Transverse colon (tissue), 4 donors: ENCODE measurements at regions not wholly inside any gene's neighbourhood (a gene's known extent, or its start where the extent isn't known, plus 50 kb on each side); places are given as distances from the start of the nearest gene placed in this dataset.

ENCODE experiments used
- CTCF ChIP-seq, 5 experiments: fragments of 200-600 bp in 3 of 5; fragments of 450-650 bp in 2 of 5; sonication (generic) in 3 of 5; IDR thresholded peaks; 1 replicate in 2 of 5; 2 replicates in 3 of 5; pipeline ENCODE4 v1.5.1; 2016 to 2017; ENCODE audit warnings: antibody characterized with exemption in 5 of 5, inconsistent platforms in 3 of 5, mild to moderate bottlenecking in 2 of 5, moderate library complexity in 1 of 5
- POLR2A ChIP-seq: fragments of 450-650 bp; IDR thresholded peaks from one replicate; pipeline ENCODE4 v1.6.1; 2016; ENCODE audit warnings: antibody characterized with exemption, mild to moderate bottlenecking, moderate library complexity
- POLR2AphosphoS5 ChIP-seq, 3 donors: sonication (generic); formaldehyde crosslinking; IDR thresholded peaks; one replicate each; pipeline ENCODE4 v1.6.1; 2016; ENCODE audit warnings: antibody characterized with exemption in 3 of 3

DNA sequence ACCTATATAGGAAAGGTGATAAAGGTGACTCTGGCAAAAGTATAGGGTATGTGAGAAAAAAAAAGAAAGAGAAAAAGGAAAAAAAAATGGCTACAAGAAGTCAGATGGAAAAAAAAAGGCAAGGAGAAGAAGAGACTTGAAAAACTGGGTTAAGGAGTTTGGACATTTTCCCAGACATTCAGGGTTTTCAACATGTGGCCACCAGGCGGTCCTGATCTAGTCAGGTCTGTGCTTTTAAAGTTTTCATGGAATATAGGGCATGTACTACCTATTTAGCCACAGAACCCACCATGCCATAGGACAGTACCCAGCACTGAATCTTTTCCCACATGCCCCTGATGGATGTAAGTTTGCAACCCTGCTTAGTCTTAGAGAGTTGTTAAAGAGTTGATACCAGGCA lies 433.7 kb downstream of the MAFB start:
- TF ChIP-seq POLR2AphosphoS5 (IDR thresholded peaks at IDR 0.05) (no peak), CTCF (IDR thresholded peaks at IDR 0.05) (no peak), POLR2A (no peak)
